GM19397 (cell line): ENCODE measurements at regions not wholly inside any gene's neighbourhood (a gene's known extent, or its start where the extent isn't known, plus 50 kb on each side); places are given as distances from the start of the nearest gene placed in this dataset.

Experiments
- ATAC-seq: cut with Tn5 transposase; IDR thresholded peaks from one replicate; pipeline ENCODE4 v1.9.1; 2021; ENCODE audit warnings: mild to moderate bottlenecking, moderate library complexity; ENCODE audit not compliant: unreplicated experiment

- no peak for ATAC-seq
Measured at GRCh38 chr13:31925079-31925478, 106.5 kb upstream of the FRY start.

DNA sequence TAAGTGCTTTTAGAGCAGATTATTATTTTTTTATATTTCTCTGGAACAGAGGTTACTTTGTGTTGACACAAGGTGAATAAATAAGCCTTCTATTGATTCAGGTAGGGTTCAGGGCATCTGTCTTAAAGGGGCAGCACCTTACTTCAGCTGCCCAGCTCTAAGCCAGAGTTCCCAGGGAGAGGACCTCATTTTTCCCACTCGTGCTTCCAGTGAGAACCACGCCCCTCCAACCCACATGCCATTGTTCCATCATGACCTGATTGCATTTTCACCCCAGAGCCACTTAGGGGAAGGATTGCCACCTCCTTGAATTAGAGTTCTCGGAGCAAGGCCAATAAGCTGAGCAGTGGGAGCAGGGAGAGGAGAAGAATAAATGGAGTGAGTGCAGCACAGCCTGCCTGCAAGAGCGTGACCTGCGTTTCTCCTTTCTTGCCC is 104.3 kb upstream of the FRY start:
- no peak for ATAC-seq

DNA sequence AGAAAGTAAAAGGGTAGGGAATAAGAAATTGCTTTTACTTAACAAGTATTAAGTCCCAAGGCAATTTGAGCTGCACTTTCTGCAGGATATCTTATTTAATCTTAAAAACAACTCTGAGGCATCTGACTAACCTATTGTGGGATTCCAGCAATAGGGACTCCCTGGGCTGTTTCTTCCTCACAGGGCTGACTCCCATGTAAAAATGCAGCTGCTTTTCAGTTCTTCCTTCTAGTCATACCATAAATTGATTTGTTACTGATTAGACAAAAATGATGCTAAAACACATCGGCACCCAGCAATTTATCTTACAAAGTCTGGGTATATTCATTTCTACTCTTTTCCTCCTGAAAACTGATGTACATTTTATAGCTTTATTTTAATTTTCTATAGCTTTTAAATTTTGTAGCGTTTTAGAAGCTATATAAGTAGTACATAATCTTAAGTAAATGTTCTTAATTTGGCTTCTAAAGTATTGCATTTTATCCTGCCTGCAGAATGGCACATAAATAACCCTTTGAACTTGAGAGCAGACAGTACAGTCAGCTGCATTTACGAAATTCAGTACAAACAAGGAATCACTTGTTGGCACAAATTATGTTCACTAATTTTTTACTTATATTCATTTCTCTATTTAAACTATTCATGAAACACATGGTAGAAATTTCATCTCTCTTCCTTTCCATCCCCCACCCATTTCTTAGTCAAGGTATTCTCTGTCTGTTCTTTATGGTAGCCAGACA is 102.4 kb upstream of the FRY start:
- no peak for ATAC-seq

GRCh38 chr13:31930490-31930889 is 101.1 kb upstream of the FRY start:
- ATAC-seq, result peak; percentile 38

DNA sequence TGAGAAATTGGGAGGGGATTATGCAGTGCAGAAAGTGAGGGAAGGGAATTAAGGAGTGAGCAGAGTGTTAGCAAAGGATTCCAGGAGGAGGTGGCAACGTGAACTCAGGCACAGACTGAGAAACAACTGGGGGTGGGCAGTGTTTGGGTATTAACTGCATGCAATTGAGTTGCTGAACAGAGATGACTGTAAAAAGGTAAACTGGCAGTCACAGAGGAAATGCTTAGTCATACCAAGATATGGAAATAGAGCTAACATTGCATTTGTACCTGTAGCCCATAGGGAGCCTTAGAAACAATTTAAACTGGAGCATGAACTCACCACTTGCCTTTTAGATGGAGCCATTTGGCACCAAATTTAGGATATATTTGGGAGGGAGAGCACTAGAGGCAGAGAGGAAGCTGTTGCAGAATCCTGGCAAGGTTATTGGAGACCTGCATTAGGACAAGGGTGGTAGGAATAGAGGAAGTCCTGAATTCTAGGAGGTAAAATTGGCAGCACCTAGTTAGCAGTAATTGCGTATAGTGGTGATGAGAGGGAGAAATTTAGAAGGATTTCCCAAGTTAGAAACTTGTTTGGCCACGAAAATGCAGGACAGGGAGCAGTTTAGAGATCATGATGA is 100.6 kb upstream of the FRY start:
- peak; percentile 95 for ATAC-seq

DNA sequence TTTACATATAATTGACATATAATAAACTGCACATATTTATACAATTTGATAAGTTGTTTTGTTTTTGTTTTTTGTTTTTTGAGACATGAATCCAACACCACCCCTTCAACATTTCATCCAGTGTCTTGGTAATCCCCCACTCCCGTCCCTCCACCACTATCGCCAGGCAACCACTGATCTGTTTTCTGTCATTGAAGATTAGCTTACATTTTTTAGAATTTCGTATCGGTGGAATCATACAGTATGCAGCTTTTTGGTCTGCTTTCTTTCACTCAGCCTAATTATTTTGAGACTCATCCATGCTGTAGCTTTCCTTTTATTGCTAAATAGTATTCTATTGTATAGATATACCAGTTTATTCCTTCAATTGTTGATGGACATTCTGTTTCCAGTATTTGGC is 94.1 kb upstream of the FRY start:
- no peak for ATAC-seq

GRCh38 chr13:31940076-31940475 is 91.5 kb upstream of the FRY start:
- ATAC-seq, result no peak

- ATAC-seq, result no peak
Measured at GRCh38 chr13:31943591-31943990, 88.0 kb upstream of the FRY start.

- ATAC-seq, result no peak
Measured at GRCh38 chr13:31944262-31945160, 87.1 kb upstream of the FRY start.

DNA sequence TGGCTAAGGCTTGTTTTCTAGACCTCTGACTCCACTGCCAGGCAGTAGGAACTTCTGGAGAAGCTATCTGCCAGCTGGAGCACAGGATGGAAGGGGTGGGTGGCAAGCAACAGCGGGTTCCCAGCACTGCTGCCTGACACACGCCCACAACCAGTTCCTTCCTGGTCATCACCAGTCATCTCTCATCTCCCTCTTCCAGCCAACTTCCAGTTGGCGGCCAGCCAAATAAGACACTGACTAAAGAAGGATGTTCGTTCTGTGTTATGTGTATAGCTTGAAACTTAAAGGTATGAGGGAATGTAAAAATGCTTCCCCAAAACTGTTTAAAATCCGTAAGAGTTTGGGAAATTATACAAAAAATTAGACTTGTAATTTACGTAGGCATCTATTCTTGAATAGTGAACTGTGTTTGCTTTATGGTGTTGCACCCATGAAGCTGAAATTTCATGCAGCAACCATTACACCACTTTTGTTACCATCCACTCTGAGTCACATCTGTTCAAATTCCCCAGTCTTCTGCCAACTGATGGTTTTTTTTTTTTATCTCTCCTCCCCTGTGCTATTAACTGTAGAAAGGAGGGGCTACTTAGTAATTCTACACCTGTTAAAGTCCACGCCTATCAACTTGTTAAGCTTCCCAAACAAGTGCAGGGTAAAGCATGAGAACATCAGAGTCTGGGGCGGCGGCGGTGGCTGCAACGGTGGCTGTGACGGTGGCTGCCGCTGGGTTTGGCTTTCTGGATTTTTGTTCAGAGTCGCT is 86.2 kb upstream of the FRY start:
- ATAC-seq, result no peak

- ATAC-seq, result no peak
Measured at GRCh38 chr13:31946091-31946770, 85.3 kb upstream of the FRY start.

GRCh38 chr13:31947105-31947504 is 84.5 kb upstream of the FRY start:
- no peak for ATAC-seq

GRCh38 chr13:31947506-31947905 is 84.1 kb upstream of the FRY start:
- no peak for ATAC-seq

- no peak for ATAC-seq
Measured at GRCh38 chr13:31949486-31949885, 82.1 kb upstream of the FRY start.

DNA sequence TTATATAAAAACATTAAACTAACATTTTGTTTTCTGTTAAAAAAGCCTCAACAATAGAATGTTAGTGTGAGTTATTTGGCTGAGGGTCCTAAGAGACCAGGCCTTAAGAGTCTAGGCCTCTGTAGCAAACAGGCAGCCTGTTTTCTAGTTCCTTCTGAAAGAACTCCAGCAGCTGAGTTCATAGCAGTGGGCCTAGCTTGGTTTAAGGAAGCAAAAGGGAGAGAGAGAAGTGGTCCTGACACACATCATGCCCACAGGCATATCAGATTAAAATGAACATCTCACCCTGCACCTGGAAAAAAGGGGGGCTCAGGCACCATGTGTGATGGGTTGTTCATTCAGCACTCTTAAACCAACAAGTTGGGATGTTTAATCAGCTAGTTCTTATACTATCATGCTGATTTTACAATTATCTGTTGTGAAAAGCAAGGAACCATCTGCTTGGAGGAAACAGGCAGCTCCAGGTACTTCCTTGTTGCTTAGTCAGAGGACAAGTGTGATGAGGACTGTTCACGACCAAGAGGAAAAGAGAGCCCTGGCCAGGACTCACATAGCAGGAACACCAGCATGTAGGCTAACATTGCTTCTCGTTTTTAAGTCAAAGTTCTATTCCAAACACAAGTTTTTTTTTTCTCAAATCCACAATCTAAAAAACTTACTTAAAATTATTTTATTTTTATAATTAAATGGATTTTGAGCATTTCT is 81.3 kb upstream of the FRY start:
- ATAC-seq, result no peak

DNA sequence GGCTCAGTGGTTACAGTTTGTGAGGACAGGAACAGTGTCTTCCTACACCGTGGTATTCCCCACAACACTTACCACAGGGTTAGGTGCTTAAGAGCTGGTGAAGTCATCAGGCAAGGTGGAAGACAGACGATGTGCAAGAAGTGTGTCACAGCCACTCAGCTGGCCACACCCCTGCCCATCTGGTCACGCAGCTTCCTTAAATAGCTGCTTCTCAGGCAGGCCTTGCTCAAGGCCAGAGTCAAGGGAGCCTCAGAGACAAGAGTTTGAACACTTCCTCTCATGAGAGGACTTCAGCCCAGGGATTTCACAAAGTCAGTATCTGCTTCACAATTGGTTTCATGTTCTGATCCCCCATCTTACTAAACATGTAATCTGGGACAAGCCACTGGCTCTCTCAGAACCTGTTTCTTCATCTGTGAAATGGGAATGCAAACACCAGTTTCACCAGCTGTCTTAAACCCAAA is 80.3 kb upstream of the FRY start:
- peak; percentile 97 for ATAC-seq

DNA sequence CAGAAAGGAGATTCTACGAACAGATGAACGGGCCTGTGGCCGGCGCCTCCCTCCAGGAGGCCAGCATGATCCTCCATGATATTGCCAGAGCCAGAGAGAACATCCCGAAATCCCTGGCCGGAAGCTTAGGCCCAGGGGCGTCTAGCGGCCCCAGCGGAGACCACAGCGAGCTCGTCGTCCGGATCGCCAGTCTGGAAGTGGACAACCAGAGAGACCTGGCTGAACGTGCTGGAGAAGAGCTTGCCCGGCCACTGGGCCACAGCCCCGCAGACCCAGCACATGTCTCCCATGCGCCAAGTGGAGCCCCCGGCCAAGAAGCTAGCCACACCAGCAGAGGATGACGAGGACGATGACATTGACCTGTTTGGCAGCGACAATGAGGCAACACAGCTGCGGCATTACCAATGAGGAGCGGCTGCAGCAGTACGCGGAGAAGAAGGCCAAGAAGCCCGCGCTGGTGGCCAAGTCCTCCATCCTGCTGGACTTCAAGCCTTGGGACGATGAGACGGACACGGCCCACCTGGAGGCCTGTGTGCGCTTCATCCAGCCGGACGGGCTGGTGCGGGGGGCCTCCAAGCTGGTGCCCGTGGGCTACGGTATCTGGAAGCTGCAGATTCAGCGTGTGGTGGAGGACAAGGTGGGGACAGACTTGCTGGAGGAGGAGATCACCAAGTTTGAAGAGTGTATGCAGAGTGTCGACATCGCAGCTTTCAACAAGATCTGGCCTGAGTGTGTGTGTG is 78.8 kb upstream of the FRY start:
- ATAC-seq, result no peak

GRCh38 chr13:31955101-31955500 is 76.5 kb upstream of the FRY start:
- ATAC-seq, result no peak

GRCh38 chr13:31955741-31956140 is 75.8 kb upstream of the FRY start:
- ATAC-seq, result no peak
